SU-DHL-6 (cell line): ENCODE measurements at regions not wholly inside any gene's neighbourhood (a gene's known extent, or its start where the extent isn't known, plus 50 kb on each side); places are given as distances from the start of the nearest gene placed in this dataset.

Experiments used
- H2AFZ ChIP-seq: fragments of 200-600 bp; sonication (generic); 2 replicates; pipeline ENCODE4 v1.6.1; 2014; ENCODE audit warnings: low read depth, mild to moderate bottlenecking, moderate library complexity, mixed read lengths, antibody characterized with exemption, low read length; ENCODE audit not compliant: severe bottlenecking
- H3F3A ChIP-seq: fragments of 200-600 bp; shearing (Covaris generic); 2 replicates; pipeline ENCODE4 v1.6.0; 2016; ENCODE audit warnings: antibody characterized with exemption, mild to moderate bottlenecking; ENCODE audit not compliant: insufficient read depth
- H3K27ac ChIP-seq: fragments of 200-600 bp; sonication (generic); 2 replicates; pipeline ENCODE4 v1.5.1; 2016; ENCODE audit warnings: low read depth, mild to moderate bottlenecking, low read length, moderate library complexity, mixed read lengths
- H3K27me3 ChIP-seq: fragments of 200-600 bp; sonication (generic), shearing (Covaris generic); 2 replicates; pipeline ENCODE4 v1.6.0; 2014; ENCODE audit warnings: mild to moderate bottlenecking, low read length
- H3K36me3 ChIP-seq: fragments of 200-600 bp; sonication (generic); 2 replicates; pipeline ENCODE4 v1.6.1; 2014; ENCODE audit warnings: mild to moderate bottlenecking, low read length, mixed read lengths
- H3K4me2 ChIP-seq: fragments of 300-600, 200-600 bp; shearing (Covaris generic), sonication (generic); 2 replicates; pipeline ENCODE4 v1.6.0; 2014; ENCODE audit warnings: low read length, low read depth, mild to moderate bottlenecking; ENCODE audit not compliant: poor library complexity, severe bottlenecking
- H3K4me3 ChIP-seq: fragments of 200-600 bp; sonication (generic); 2 replicates; pipeline ENCODE4 v1.5.1; 2014; ENCODE audit warnings: antibody characterized with exemption, low read length, mild to moderate bottlenecking, mixed read lengths; ENCODE audit not compliant: insufficient read depth, poor library complexity, severe bottlenecking
- H3K79me2 ChIP-seq: fragments of 200-600 bp; sonication (generic); 2 replicates; pipeline ENCODE4 v1.6.1; 2014; ENCODE audit warnings: mild to moderate bottlenecking, low read length, moderate library complexity; ENCODE audit not compliant: insufficient read depth
- H3K9ac ChIP-seq: fragments of 200-600 bp; sonication (generic); 2 replicates; pipeline ENCODE4 v1.7.0; 2014; ENCODE audit warnings: mild to moderate bottlenecking, low read length
- H3K9me2 ChIP-seq: fragments of 200-600 bp; sonication (generic); replicated peaks from 2 replicates; pipeline ENCODE4 v1.6.1; 2014; ENCODE audit warnings: low read length; ENCODE audit not compliant: insufficient read depth
- H3K9me3 ChIP-seq: fragments of 200-600 bp; sonication (generic); 2 replicates; pipeline ENCODE4 v1.6.1; 2014; ENCODE audit warnings: low read length, mixed read lengths; ENCODE audit not compliant: insufficient read depth
- H4K20me1 ChIP-seq: fragments of 200-600 bp; sonication (generic); 2 replicates; pipeline ENCODE4 v1.6.1; 2014; ENCODE audit warnings: low read depth, mild to moderate bottlenecking, antibody characterized with exemption, low read length, moderate library complexity, mixed read lengths
- CTCF ChIP-seq: fragments of 200-600 bp; sonication (generic); IDR thresholded peaks from one replicate; pipeline ENCODE4 v1.5.1; 2017; ENCODE audit warnings: antibody characterized with exemption, mild to moderate bottlenecking, low read length, moderate library complexity; ENCODE audit not compliant: insufficient read depth, poor library complexity, severe bottlenecking
- EZH2phosphoT487 ChIP-seq: fragments of 200-600 bp; sonication (generic), shearing (Covaris generic); conservative IDR thresholded peaks from 2 replicates; pipeline ENCODE4 v1.6.1; 2018; ENCODE audit warnings: mild to moderate bottlenecking, antibody characterized with exemption, low read length, moderate library complexity, mixed read lengths

- Histone ChIP-seq H3K9ac (no peak overlapping the region), H2AFZ (no peak overlapping the region), H3K27me3 (no peaks in the 10 kb centered on the region), H3K79me2 (no peaks in the 10 kb centered on the region), H3K36me3 (no peaks in the 10 kb centered on the region), H3K9me2 (no peaks in the 10 kb centered on the region), H3K4me3 (no peak overlapping the region), H3K4me2 (no peak overlapping the region), H4K20me1 (no peaks in the 10 kb centered on the region), H3F3A (no peaks in the 10 kb centered on the region), H3K27ac (no peak overlapping the region), H3K9me3 (peaks cover 5% of the 10 kb centered on the region; the same call in 1 of the 2 replicates)
- TF ChIP-seq CTCF (no peak), EZH2phosphoT487 (no peak)
Measured at GRCh38 chr15:69712991-69713390, 260.4 kb downstream of the RPLP1 start.

GRCh38 chr15:69713726-69714559 lies 261.3 kb downstream of the RPLP1 start:
- no peaks in the 10 kb centered on the region for H3K27me3 ChIP-seq
- no peaks in the 10 kb centered on the region for H4K20me1 ChIP-seq
- no peak overlapping the region for H3K9ac ChIP-seq
- H3K9me3 ChIP-seq: peaks cover 4% of the 10 kb centered on the region; the same call in 1 of the 2 replicates
- no peak overlapping the region for H3K4me2 ChIP-seq
- no peaks in the 10 kb centered on the region for H3K79me2 ChIP-seq
- no peaks in the 10 kb centered on the region for H3F3A ChIP-seq
- TF ChIP-seq EZH2phosphoT487: no peak
- no peak for TF ChIP-seq CTCF
- no peak overlapping the region for H2AFZ ChIP-seq
- H3K27ac ChIP-seq: no peak overlapping the region
- H3K9me2 ChIP-seq: no peaks in the 10 kb centered on the region
- no peaks in the 10 kb centered on the region for H3K36me3 ChIP-seq
- H3K4me3 ChIP-seq: no peak overlapping the region

GRCh38 chr15:69715210-69715609 lies 262.6 kb downstream of the RPLP1 start:
- no peak overlapping the region for H3K27ac ChIP-seq
- H3K4me2 ChIP-seq: no peak overlapping the region
- H3K4me3 ChIP-seq: no peak overlapping the region
- no peaks in the 10 kb centered on the region for H3K9me2 ChIP-seq
- H4K20me1 ChIP-seq: no peaks in the 10 kb centered on the region
- H3K36me3 ChIP-seq: no peaks in the 10 kb centered on the region
- no peak overlapping the region for H2AFZ ChIP-seq
- TF ChIP-seq CTCF (no peak), EZH2phosphoT487 (no peak)
- H3K79me2 ChIP-seq: no peaks in the 10 kb centered on the region
- no peaks in the 10 kb centered on the region for H3K9me3 ChIP-seq
- H3K9ac ChIP-seq: no peak overlapping the region
- no peaks in the 10 kb centered on the region for H3K27me3 ChIP-seq
- H3F3A ChIP-seq: no peaks in the 10 kb centered on the region
